K562 (cell line): ENCODE measurements at regions not wholly inside any gene's neighbourhood (a gene's known extent, or its start where the extent isn't known, plus 50 kb on each side); places are given as distances from the start of the nearest gene placed in this dataset.

Source experiments
- ATAC-seq: fragments of 200-7000 bp; cut with Tn5 transposase; 3 replicates; pipeline ENCODE4 v1.9.1; 2020; ENCODE audit warnings: moderate library complexity
- BruUV-seq: library from RNA; stranded (reverse); fragments of 400-500 nt; replicated peaks from 2 replicates; lab custom pipeline; 2021; lab: Mats Ljungman, UMichigan
- CTCF ChIA-PET: fragments of 300-600 bp; formaldehyde crosslinking; extraction: SDS; loops from one replicate; lab custom pipeline; 2021; ENCODE audit warnings: low intra/inter-chr PET ratio; lab: Yijun Ruan, JAX
- POLR2A ChIA-PET: fragments of 300-600, 350-650 bp; sonication (Branson Sonifier 250); formaldehyde crosslinking; extraction: SDS; loops from one replicate; lab custom pipeline; 2021; ENCODE audit warnings: antibody characterized with exemption, inconsistent platforms; lab: Yijun Ruan, JAX
- DNase-seq, 4 experiments: peaks; one replicate each; pipeline versions ENCODE4 v3.0.0 to v3.0.0-alpha.2; 2011 to 2018; ENCODE audit warnings: low spot score in 3 of 4, mixed read lengths in 3 of 4; ENCODE audit errors: extremely low read depth in 1 of 4
- FAIRE-seq: peaks from 2 replicates; lab custom pipeline; 2011; peaks lifted over from hg19 to GRCh38; lab: Jason Lieb, UNC
- H2AFZ ChIP-seq: 2 replicates; pipeline ENCODE4 v1.6.0; 2011; ENCODE audit warnings: low read depth, low read length, control low read depth, inconsistent platforms
- H3K27ac ChIP-seq: fragments of 200-600 bp; 3 replicates; pipeline ENCODE4 v1.8.0; 2011; ENCODE audit warnings: low read depth, mild to moderate bottlenecking, control low read depth, inconsistent platforms, low read length, moderate library complexity, mixed read lengths; ENCODE audit errors: extremely low read depth
- H3K27me3 ChIP-seq, 2 experiments: fragments of 300-600 bp in 1 of 2; 2 replicates in 1 of 2; 3 replicates in 1 of 2; pipeline versions ENCODE4 v1.6.0 to v1.8.0; 2011; ENCODE audit warnings: inconsistent platforms in 2 of 2, low read length in 2 of 2, mild to moderate bottlenecking in 1 of 2, mixed read lengths in 1 of 2, moderate library complexity in 1 of 2; ENCODE audit not compliant: control insufficient read depth in 2 of 2, insufficient read depth in 2 of 2
- H3K36me3 ChIP-seq: fragments of 300-600 bp; 3 replicates; pipeline ENCODE4 v1.8.0; 2011; ENCODE audit warnings: mild to moderate bottlenecking, low read length, inconsistent platforms; ENCODE audit not compliant: control insufficient read depth, insufficient read depth
- H3K4me1 ChIP-seq, 2 experiments: fragments of 200-600 bp in 1 of 2; replicated peaks in 1 of 2; 2 replicates in 1 of 2; 3 replicates in 1 of 2; pipeline versions ENCODE4 v1.5.1 to v1.8.0; 2011; ENCODE audit warnings: inconsistent platforms in 2 of 2, low read length in 2 of 2, mild to moderate bottlenecking in 1 of 2, mixed read lengths in 1 of 2, moderate library complexity in 1 of 2; ENCODE audit not compliant: control insufficient read depth in 2 of 2, insufficient read depth in 2 of 2
- H3K4me2 ChIP-seq: 2 replicates; pipeline ENCODE4 v1.6.1; 2011; ENCODE audit warnings: low read length, control low read depth, inconsistent platforms, mixed read lengths; ENCODE audit not compliant: insufficient read depth
- H3K4me3 ChIP-seq: fragments of 200-600 bp; sonication (generic), shearing (Covaris generic); 2 replicates; pipeline ENCODE4 v1.5.1; 2016; ENCODE audit warnings: control low read depth, inconsistent platforms
- H3K79me2 ChIP-seq: fragments of 200-600 bp; 3 replicates; pipeline ENCODE4 v1.8.0; 2011; ENCODE audit warnings: low read length, inconsistent platforms; ENCODE audit not compliant: control insufficient read depth, insufficient read depth
- H3K9ac ChIP-seq, 2 experiments: 2 replicates each; pipeline versions ENCODE4 v1.6.0 to v1.6.1; 2011; ENCODE audit warnings: low read depth in 2 of 2, low read length in 2 of 2, control low read depth in 1 of 2, inconsistent platforms in 1 of 2, mild to moderate bottlenecking in 1 of 2, mixed read lengths in 1 of 2; ENCODE audit not compliant: insufficient read depth in 1 of 2
- H3K9me1 ChIP-seq: one replicate; pipeline ENCODE4 v1.6.0; 2011; ENCODE audit warnings: inconsistent platforms, mild to moderate bottlenecking, low read length, moderate library complexity; ENCODE audit not compliant: control insufficient read depth, insufficient read depth
- H3K9me3 ChIP-seq: replicated peaks from 2 replicates; pipeline ENCODE4 v1.5.1; 2011; ENCODE audit warnings: low read depth, low read length, inconsistent platforms; ENCODE audit not compliant: control insufficient read depth, insufficient read depth
- H4K20me1 ChIP-seq: replicated peaks from 2 replicates; pipeline ENCODE4 v1.6.1; 2011; ENCODE audit warnings: low read length, inconsistent platforms, mixed read lengths; ENCODE audit not compliant: control insufficient read depth, insufficient read depth
- ASH1L ChIP-seq: fragments of 450-650 bp; IDR thresholded peaks from 2 replicates; pipeline ENCODE4 v1.6.1; 2018; ENCODE audit warnings: borderline replicate concordance, mild to moderate bottlenecking, low read depth; ENCODE audit not compliant: partially characterized antibody
- CREM ChIP-seq: IDR thresholded peaks from 2 replicates; pipeline ENCODE4 v1.6.1; 2014; ENCODE audit warnings: antibody characterized with exemption, low read depth
- EP300 ChIP-seq: IDR thresholded peaks from 2 replicates; pipeline ENCODE4 v1.6.1; 2012; ENCODE audit warnings: low read length, improper control_type of control experiment
- NCOA6 ChIP-seq: fragments of 450-650 bp; IDR thresholded peaks from 2 replicates; pipeline ENCODE4 v1.6.1; 2017; ENCODE audit warnings: mild to moderate bottlenecking
- NR2C1 ChIP-seq, 2 experiments: fragments of 450-650 bp; IDR thresholded peaks; 2 replicates each; pipeline ENCODE4 v1.6.1; 2017; ENCODE audit warnings: mild to moderate bottlenecking in 2 of 2, antibody characterized with exemption in 1 of 2, inconsistent platforms in 1 of 2, missing compliant biosample characterization in 1 of 2, missing genetic modification characterization in 1 of 2
- PRPF4 ChIP-seq: fragments of 200-400 bp; formaldehyde crosslinking; IDR thresholded peaks from one replicate; pipeline ENCODE4 v1.6.1; 2017; ENCODE audit warnings: low read length, low read depth, mild to moderate bottlenecking; ENCODE audit not compliant: insufficient read depth, poor library complexity, severe bottlenecking
- TAF1 ChIP-seq: IDR thresholded peaks from 2 replicates; pipeline ENCODE4 v1.6.1; 2011; ENCODE audit warnings: mild to moderate bottlenecking, low read length, moderate library complexity; ENCODE audit not compliant: insufficient read depth, control insufficient read depth, severe bottlenecking; ENCODE audit errors: extremely low read depth
- ZBTB26 ChIP-seq: fragments of 450-650 bp; formaldehyde crosslinking; IDR thresholded peaks from 2 replicates; pipeline ENCODE4 v1.4.0; 2022; ENCODE audit warnings: missing genetic modification characterization
- ZHX1 ChIP-seq: fragments of 150-350 bp; conservative IDR thresholded peaks from 2 replicates; pipeline ENCODE4 v1.6.1; 2014; ENCODE audit warnings: low read length
- ZNF12 ChIP-seq: sonication (generic); formaldehyde crosslinking; IDR thresholded peaks from 2 replicates; pipeline ENCODE4 v1.4.0; 2020; ENCODE audit warnings: mild to moderate bottlenecking, missing genetic modification reagents
- ZNF140 ChIP-seq: fragments of 250-450 bp; sonication (Bioruptor Pico); IDR thresholded peaks from 2 replicates; pipeline ENCODE4 v1.8.0; 2021; ENCODE audit warnings: moderate library complexity, mild to moderate bottlenecking, inconsistent platforms
- ZNF174 ChIP-seq: fragments of 250-450 bp; sonication (Bioruptor Pico); IDR thresholded peaks from 2 replicates; pipeline ENCODE4 v1.4.0; 2020; ENCODE audit warnings: mild to moderate bottlenecking
- ZNF263 ChIP-seq: sonication (generic); formaldehyde crosslinking; IDR thresholded peaks from 2 replicates; pipeline ENCODE4 v1.8.0; 2022; ENCODE audit warnings: mild to moderate bottlenecking, missing genetic modification reagents, borderline replicate concordance
- ZNF445 ChIP-seq: fragments of 250-450 bp; sonication (Bioruptor Pico); IDR thresholded peaks from 2 replicates; pipeline ENCODE4 v1.4.0; 2020; ENCODE audit warnings: low read depth, mild to moderate bottlenecking, moderate library complexity
- in situ Hi-C: fragments of 300-500 bp; cut with MboI; formaldehyde crosslinking; loops from 4 replicates; pipeline ENCODE4 v1.15.0; 2018; ENCODE audit warnings: inconsistent platforms, mixed read lengths
- intact Hi-C: fragments of 100-400 bp; cut with micrococcal nuclease; formaldehyde crosslinking; loops from 2 replicates; pipeline ENCODE4 v1.14.2; 2022

GRCh38 chr11:103696123-103696522 is 340.3 kb upstream of the DDI1 start:
- no peaks in the 10 kb centered on the region for H3K4me1 ChIP-seq
- no TSS peak for BruUV-seq
- no peak overlapping the region for H3K4me2 ChIP-seq
- peaks cover 2% of the 10 kb centered on the region; the same call in 1 of the 2 replicates for H3K9me3 ChIP-seq
- CTCF ChIA-PET, result no interaction called here
- DNase-seq, result no peak
- no peak for FAIRE-seq
- H3K4me3 ChIP-seq, result no peak overlapping the region
- H3K9me1 ChIP-seq, result no peaks in the 10 kb centered on the region
- H3K27me3 ChIP-seq, result no peaks in the 10 kb centered on the region
- TF ChIP-seq EP300 (no peak), ASH1L (no peak), ZNF174 (CRISPR knock-in tag) (no peak), ZNF263 (CRISPR knock-in tag) (no peak), NCOA6 (no peak), NR2C1 (IDR thresholded peaks at IDR 0.05) (no peak), NR2C1 (tag; IDR thresholded peaks at IDR 0.05) (no peak), ZNF445 (CRISPR knock-in tag) (no peak), ZHX1 (no peak), PRPF4 (no peak), TAF1 (no peak), ZNF12 (CRISPR knock-in tag) (no peak), ZNF140 (no peak), CREM (no peak), ZBTB26 (no peak)
- no peak overlapping the region for H3K27ac ChIP-seq
- intact Hi-C loops (no loop called here), in situ Hi-C loops (no loop called here)
- no peaks in the 10 kb centered on the region for H3K79me2 ChIP-seq
- POLR2A ChIA-PET, result no interaction called here
- H2AFZ ChIP-seq, result no peak overlapping the region
- no peak overlapping the region for H3K9ac ChIP-seq
- H4K20me1 ChIP-seq, result no peaks in the 10 kb centered on the region
- H3K36me3 ChIP-seq, result no peaks in the 10 kb centered on the region
- ATAC-seq, result no peak
